ENCODE measurements at regions not wholly inside any gene's neighbourhood (a gene's known extent, or its start where the extent isn't known, plus 50 kb on each side); places are given as distances from the start of the nearest gene placed in this dataset.
A peak's percentile ranks its signal among the peaks of the same experiment; 100 is the strongest.

GRCh38 chr21:19508442-19508841 is 1104.9 kb upstream of the TMPRSS15 start:
- Histone ChIP-seq H2BK12ac (ENCODE audit: low read length) (no peak overlapping the region), H4K8ac (ENCODE audit: low read depth, low read length) (no peak overlapping the region), H2AFZ (ENCODE audit: insufficient read depth, low read length, poor library complexity) (no peak overlapping the region), H3K14ac (ENCODE audit: low read length) (no peak overlapping the region), H3K9me3 (ENCODE audit: insufficient read depth, low read depth, low read length) (no peaks in the 10 kb centered on the region), H2BK5ac (ENCODE audit: low read depth, low read length, poor library complexity) (no peak overlapping the region), H3K4ac (ENCODE audit: low read depth, low read length) (no peak overlapping the region), H3K27ac (ENCODE audit: low read depth, low read length) (no peak overlapping the region), H3K27me3 (ENCODE audit: insufficient read depth, low read length) (no peaks in the 10 kb centered on the region), H3K4me3 (ENCODE audit: low read depth, low read length) (peak overlapping the region; percentile 33), H4K12ac (ENCODE audit: low read depth, low read length) (no peak overlapping the region), H3K36me3 (ENCODE audit: control insufficient read depth in 1 of 2, insufficient read depth in 2 of 2, low read length in 2 of 2) (no peaks in the 10 kb centered on the region), H3K9ac (ENCODE audit: low read length) (no peak overlapping the region), H3K79me2 (ENCODE audit: control insufficient read depth, insufficient read depth, low read length, poor library complexity) (no peaks in the 10 kb centered on the region), H3K4me1 (ENCODE audit: control insufficient read depth in 1 of 2, insufficient read depth in 2 of 2, low read length in 2 of 2) (no peaks in the 10 kb centered on the region), H2AK5ac (ENCODE audit: low read length) (no peak overlapping the region), H2BK120ac (ENCODE audit: insufficient read depth, low read length, poor library complexity) (no peak overlapping the region), H3K79me1 (ENCODE audit: low read length) (no peaks in the 10 kb centered on the region), H4K91ac (ENCODE audit: low read depth, low read length) (no peak overlapping the region), H3K4me2 (ENCODE audit: low read length) (no peak overlapping the region), H3K23ac (ENCODE audit: low read length) (no peak overlapping the region), H3K18ac (ENCODE audit: low read length) (no peak overlapping the region)
- no peak for DNase-seq
- WGBS (ENCODE audit: extremely low coverage, insufficient coverage, insufficient read length), result no CpG with 5 or more reads among the region's 2 CpGs

- Histone ChIP-seq H2BK120ac (ENCODE audit: insufficient read depth, low read length, poor library complexity) (no peak overlapping the region), H3K4me1 (ENCODE audit: control insufficient read depth in 1 of 2, insufficient read depth in 2 of 2, low read length in 2 of 2) (no peaks in the 10 kb centered on the region), H3K18ac (ENCODE audit: low read length) (no peak overlapping the region), H2AK5ac (ENCODE audit: low read length) (no peak overlapping the region), H4K8ac (ENCODE audit: low read depth, low read length) (no peak overlapping the region), H3K9me3 (ENCODE audit: insufficient read depth, low read depth, low read length) (no peaks in the 10 kb centered on the region), H2BK12ac (ENCODE audit: low read length) (no peak overlapping the region), H3K14ac (ENCODE audit: low read length) (no peak overlapping the region), H3K79me2 (ENCODE audit: control insufficient read depth, insufficient read depth, low read length, poor library complexity) (no peaks in the 10 kb centered on the region), H2AFZ (ENCODE audit: insufficient read depth, low read length, poor library complexity) (no peak overlapping the region), H3K27me3 (ENCODE audit: insufficient read depth, low read length) (no peaks in the 10 kb centered on the region), H2BK5ac (ENCODE audit: low read depth, low read length, poor library complexity) (no peak overlapping the region), H3K4me3 (ENCODE audit: low read depth, low read length) (no peak overlapping the region), H3K4me2 (ENCODE audit: low read length) (no peak overlapping the region), H3K9ac (ENCODE audit: low read length) (no peak overlapping the region), H3K27ac (ENCODE audit: low read depth, low read length) (no peak overlapping the region), H4K12ac (ENCODE audit: low read depth, low read length) (no peak overlapping the region), H3K79me1 (ENCODE audit: low read length) (no peaks in the 10 kb centered on the region), H4K91ac (ENCODE audit: low read depth, low read length) (no peak overlapping the region), H3K4ac (ENCODE audit: low read depth, low read length) (no peak overlapping the region), H3K23ac (ENCODE audit: low read length) (no peak overlapping the region), H3K36me3 (ENCODE audit: control insufficient read depth in 1 of 2, insufficient read depth in 2 of 2, low read length in 2 of 2) (no peaks in the 10 kb centered on the region)
- no CpG with 5 or more reads among the region's 3 CpGs for WGBS (ENCODE audit: extremely low coverage, insufficient coverage, insufficient read length)
- DNase-seq, result no peak
These were observed 1105.3 kb upstream of the TMPRSS15 start for GRCh38 chr21:19508844-19509243.

DNA sequence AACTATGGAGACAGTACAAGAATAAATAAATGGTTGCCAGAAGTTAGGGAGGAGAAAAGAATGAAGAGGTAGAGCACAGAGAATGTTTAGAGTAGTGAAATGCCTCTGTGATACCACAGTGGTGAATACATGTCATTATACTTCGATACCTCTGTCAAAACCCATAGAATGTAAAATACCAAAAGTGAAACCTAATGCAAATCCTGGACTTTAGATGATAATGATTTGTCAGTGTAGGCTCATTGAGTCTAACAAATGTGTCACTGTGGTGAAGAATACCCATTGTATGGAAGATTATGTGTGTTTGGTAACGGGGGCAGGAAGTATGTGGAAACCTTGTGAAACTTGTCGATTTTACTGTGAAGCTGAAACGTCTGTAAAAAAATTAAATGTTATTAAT is 1106.5 kb upstream of the TMPRSS15 start:
- H4K12ac ChIP-seq (ENCODE audit: low read depth, low read length), result no peak overlapping the region
- no peak overlapping the region for H4K91ac ChIP-seq (ENCODE audit: low read depth, low read length)
- no CpG with 5 or more reads among the region's 4 CpGs for WGBS (ENCODE audit: extremely low coverage, insufficient coverage, insufficient read length)
- H2BK5ac ChIP-seq (ENCODE audit: low read depth, low read length, poor library complexity), result no peak overlapping the region
- no peak overlapping the region for H2AK5ac ChIP-seq (ENCODE audit: low read length)
- H3K18ac ChIP-seq (ENCODE audit: low read length), result no peak overlapping the region
- H3K14ac ChIP-seq (ENCODE audit: low read length), result no peak overlapping the region
- H2BK120ac ChIP-seq (ENCODE audit: insufficient read depth, low read length, poor library complexity), result no peak overlapping the region
- H3K27me3 ChIP-seq (ENCODE audit: insufficient read depth, low read length), result no peaks in the 10 kb centered on the region
- no peaks in the 10 kb centered on the region for H3K9me3 ChIP-seq (ENCODE audit: insufficient read depth, low read depth, low read length)
- no peaks in the 10 kb centered on the region for H3K79me1 ChIP-seq (ENCODE audit: low read length)
- no peaks in the 10 kb centered on the region for H3K4me1 ChIP-seq (ENCODE audit: control insufficient read depth in 1 of 2, insufficient read depth in 2 of 2, low read length in 2 of 2)
- DNase-seq, result no peak
- H3K4me2 ChIP-seq (ENCODE audit: low read length), result no peak overlapping the region
- no peak overlapping the region for H2AFZ ChIP-seq (ENCODE audit: insufficient read depth, low read length, poor library complexity)
- H4K8ac ChIP-seq (ENCODE audit: low read depth, low read length), result no peak overlapping the region
- H3K36me3 ChIP-seq (ENCODE audit: control insufficient read depth in 1 of 2, insufficient read depth in 2 of 2, low read length in 2 of 2), result no peaks in the 10 kb centered on the region
- H3K9ac ChIP-seq (ENCODE audit: low read length), result no peak overlapping the region
- no peaks in the 10 kb centered on the region for H3K79me2 ChIP-seq (ENCODE audit: control insufficient read depth, insufficient read depth, low read length, poor library complexity)
- H3K27ac ChIP-seq (ENCODE audit: low read depth, low read length), result no peak overlapping the region
- H3K4me3 ChIP-seq (ENCODE audit: low read depth, low read length), result no peak overlapping the region
- no peak overlapping the region for H3K23ac ChIP-seq (ENCODE audit: low read length)
- no peak overlapping the region for H2BK12ac ChIP-seq (ENCODE audit: low read length)
- no peak overlapping the region for H3K4ac ChIP-seq (ENCODE audit: low read depth, low read length)

- Histone ChIP-seq H3K4ac (ENCODE audit: low read depth, low read length) (no peak overlapping the region), H3K27me3 (ENCODE audit: insufficient read depth, low read length) (no peaks in the 10 kb centered on the region), H2BK120ac (ENCODE audit: insufficient read depth, low read length, poor library complexity) (no peak overlapping the region), H3K23ac (ENCODE audit: low read length) (no peak overlapping the region), H3K4me1 (ENCODE audit: control insufficient read depth in 1 of 2, insufficient read depth in 2 of 2, low read length in 2 of 2) (no peaks in the 10 kb centered on the region), H3K14ac (ENCODE audit: low read length) (no peak overlapping the region), H4K12ac (ENCODE audit: low read depth, low read length) (no peak overlapping the region), H3K36me3 (ENCODE audit: control insufficient read depth in 1 of 2, insufficient read depth in 2 of 2, low read length in 2 of 2) (no peaks in the 10 kb centered on the region), H3K79me2 (ENCODE audit: control insufficient read depth, insufficient read depth, low read length, poor library complexity) (no peaks in the 10 kb centered on the region), H2AK5ac (ENCODE audit: low read length) (no peak overlapping the region), H3K27ac (ENCODE audit: low read depth, low read length) (no peak overlapping the region), H3K18ac (ENCODE audit: low read length) (no peak overlapping the region), H2BK5ac (ENCODE audit: low read depth, low read length, poor library complexity) (no peak overlapping the region), H4K91ac (ENCODE audit: low read depth, low read length) (no peak overlapping the region), H3K4me3 (ENCODE audit: low read depth, low read length) (no peak overlapping the region), H3K9ac (ENCODE audit: low read length) (no peak overlapping the region), H3K79me1 (ENCODE audit: low read length) (no peaks in the 10 kb centered on the region), H4K8ac (ENCODE audit: low read depth, low read length) (no peak overlapping the region), H2BK12ac (ENCODE audit: low read length) (no peak overlapping the region), H2AFZ (ENCODE audit: insufficient read depth, low read length, poor library complexity) (no peak overlapping the region), H3K4me2 (ENCODE audit: low read length) (no peak overlapping the region), H3K9me3 (ENCODE audit: insufficient read depth, low read depth, low read length) (no peaks in the 10 kb centered on the region)
- DNase-seq, result no peak
- no CpG with 5 or more reads among the region's 3 CpGs for WGBS (ENCODE audit: extremely low coverage, insufficient coverage, insufficient read length)
These were observed 1107.1 kb upstream of the TMPRSS15 start for GRCh38 chr21:19510653-19511052.
